ENCODE measurements at regions not wholly inside any gene's neighbourhood (a gene's known extent, or its start where the extent isn't known, plus 50 kb on each side); places are given as distances from the start of the nearest gene placed in this dataset.

GRCh38 chr2:187834787-187835186 is 280.6 kb upstream of the TFPI start:
- Histone ChIP-seq H3K4ac (replicated peaks; ENCODE audit: insufficient read length, low read depth, low read length) (no peak overlapping the region), H3K23me2 (ENCODE audit: low read depth, low read length) (0 out of 2 replicates have a peak, but pooled peaks cover 2% of the 10 kb centered on the region), H3K9me3 (ENCODE audit: insufficient read depth in 2 of 2, low read depth in 1 of 2, low read length in 1 of 2) (no peaks in the 10 kb centered on the region), H3K4me1 (replicated peaks in 1 of 4; ENCODE audit: control insufficient read depth in 3 of 4, insufficient read depth in 4 of 4, low read length in 3 of 4) (no peaks in the 10 kb centered on the region), H3K27me3 (replicated peaks in 1 of 4; ENCODE audit: control insufficient read depth in 3 of 4, extremely low read depth in 1 of 4, insufficient read depth in 3 of 4, low read length in 3 of 4) (no peaks in the 10 kb centered on the region), H2BK120ac (replicated peaks; ENCODE audit: low read depth, low read length) (no peak overlapping the region), H3K9ac (replicated peaks in 1 of 4; ENCODE audit: extremely low read depth in 1 of 4, low read depth in 3 of 4, low read length in 3 of 4) (no peak overlapping the region), H3K23ac (ENCODE audit: insufficient read length) (no peak overlapping the region), H2BK5ac (ENCODE audit: low read depth, low read length) (no peak overlapping the region), H3K4me3 (ENCODE audit: extremely low read depth in 1 of 4, insufficient read depth in 2 of 4, low read depth in 3 of 4, low read length in 4 of 4) (no peak overlapping the region), H3K4me2 (ENCODE audit: insufficient read depth in 1 of 2, low read depth in 2 of 2, low read length in 2 of 2) (no peak overlapping the region), H3K18ac (ENCODE audit: extremely low read depth, low read length) (no peak overlapping the region), H2BK15ac (ENCODE audit: low read length) (no peak overlapping the region), H4K20me1 (replicated peaks in 1 of 2; ENCODE audit: control insufficient read depth in 1 of 2, insufficient read depth in 2 of 2, low read length in 2 of 2) (no peaks in the 10 kb centered on the region), H2AFZ (ENCODE audit: low read length) (no peak overlapping the region), H3K27ac (ENCODE audit: low read depth, low read length) (no peak overlapping the region), H4K91ac (replicated peaks; ENCODE audit: insufficient read length, low read length) (no peak overlapping the region), H3K79me1 (ENCODE audit: low read depth, low read length) (no peaks in the 10 kb centered on the region), H3K79me2 (ENCODE audit: control insufficient read depth in 1 of 2, insufficient read depth in 2 of 2, low read length in 2 of 2) (no peaks in the 10 kb centered on the region), H3K14ac (ENCODE audit: insufficient read length) (no peak overlapping the region), H2AK5ac (ENCODE audit: low read depth, low read length) (no peak overlapping the region), H4K8ac (ENCODE audit: extremely low read depth, insufficient read depth, low read length) (no peak overlapping the region; the same call in 1 of the 2 replicates), H3K56ac (replicated peaks; ENCODE audit: insufficient read length, low read depth, low read length) (no peak overlapping the region), H3K36me3 (ENCODE audit: control insufficient read depth in 2 of 4, insufficient read depth in 4 of 4, low read length in 3 of 4) (no peaks in the 10 kb centered on the region), H2BK12ac (ENCODE audit: low read depth, low read length) (no peak overlapping the region), H2BK20ac (ENCODE audit: low read length) (no peak overlapping the region), H4K5ac (ENCODE audit: insufficient read length, low read depth, low read length) (no peak overlapping the region)
- WGBS, 2 experiments (ENCODE audit: extremely low coverage in 1 of 2, insufficient coverage in 1 of 2, insufficient read length in 1 of 2, insufficient replicate concordance in 2 of 2, low coverage in 1 of 2, low lambda C conversion rate in 2 of 2, missing lambda C conversion rate in 1 of 2) = 83% methylated on average over 5 of the region's 5 CpGs; no CpG with 5 or more reads in 1 of the 2 experiments
- DNase-seq (ENCODE audit: low read depth in 1 of 2, low spot score in 2 of 2) = no peak
- CTCF ChIA-PET (ENCODE audit: partially characterized antibody) = interaction anchor here (1.0 to 3.5 kb wide), 4 partner anchors 9 to 334 kb away, joined by 3 to 16 read pairs (median 7); no protein-coding TSS in a partner anchor
- POLR2A ChIA-PET (ENCODE audit: partially characterized antibody) = no interaction called here
- no peak for FAIRE-seq
- no peak for TF ChIP-seq TAF7 (optimal IDR thresholded peaks at IDR 0.05; ENCODE audit: borderline replicate concordance, low read depth, low read length)
- no peak for TF ChIP-seq TCF12 (IDR thresholded peaks at IDR 0.05; ENCODE audit: low read depth, low read length)
- TF ChIP-seq PHF8 (conservative IDR thresholded peaks at IDR 0.05; ENCODE audit: low read depth, low read length) = no peak
- no peak for TF ChIP-seq CHD2 (IDR thresholded peaks at IDR 0.05; ENCODE audit: low read length)
- no peak for TF ChIP-seq ASH2L (IDR thresholded peaks at IDR 0.05; ENCODE audit: low read length)
- TF ChIP-seq ATF3 (IDR thresholded peaks at IDR 0.05; ENCODE audit: insufficient read depth, low read depth, low read length) = no peak
- no peak for TF ChIP-seq TAF1 (IDR thresholded peaks at IDR 0.05; ENCODE audit: low read depth, low read length)
- TF ChIP-seq, protein P1, sequence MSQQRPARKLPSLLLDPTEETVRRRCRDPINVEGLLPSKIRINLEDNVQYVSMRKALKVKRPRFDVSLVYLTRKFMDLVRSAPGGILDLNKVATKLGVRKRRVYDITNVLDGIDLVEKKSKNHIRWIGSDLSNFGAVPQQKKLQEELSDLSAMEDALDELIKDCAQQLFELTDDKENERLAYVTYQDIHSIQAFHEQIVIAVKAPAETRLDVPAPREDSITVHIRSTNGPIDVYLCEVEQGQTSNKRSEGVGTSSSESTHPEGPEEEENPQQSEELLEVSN (IDR thresholded peaks at IDR 0.05) = no peak
- TF ChIP-seq SIX5 (IDR thresholded peaks at IDR 0.05; ENCODE audit: low read depth, low read length) = no peak
- TF ChIP-seq, protein P2, sequence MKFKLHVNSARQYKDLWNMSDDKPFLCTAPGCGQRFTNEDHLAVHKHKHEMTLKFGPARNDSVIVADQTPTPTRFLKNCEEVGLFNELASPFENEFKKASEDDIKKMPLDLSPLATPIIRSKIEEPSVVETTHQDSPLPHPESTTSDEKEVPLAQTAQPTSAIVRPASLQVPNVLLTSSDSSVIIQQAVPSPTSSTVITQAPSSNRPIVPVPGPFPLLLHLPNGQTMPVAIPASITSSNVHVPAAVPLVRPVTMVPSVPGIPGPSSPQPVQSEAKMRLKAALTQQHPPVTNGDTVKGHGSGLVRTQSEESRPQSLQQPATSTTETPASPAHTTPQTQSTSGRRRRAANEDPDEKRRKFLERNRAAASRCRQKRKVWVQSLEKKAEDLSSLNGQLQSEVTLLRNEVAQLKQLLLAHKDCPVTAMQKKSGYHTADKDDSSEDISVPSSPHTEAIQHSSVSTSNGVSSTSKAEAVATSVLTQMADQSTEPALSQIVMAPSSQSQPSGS (IDR thresholded peaks at IDR 0.05; ENCODE audit: low read length) = no peak
- no peak for TF ChIP-seq RAD21 (IDR thresholded peaks at IDR 0.05 in 1 of 2, conservative IDR thresholded peaks at IDR 0.05 in 1 of 2; ENCODE audit: low read depth in 2 of 2, low read length in 2 of 2)
- no peak for TF ChIP-seq YY1 (IDR thresholded peaks at IDR 0.05; ENCODE audit: low read depth, low read length)

Measured in H1 (cell line).